ENCODE measurements at regions not wholly inside any gene's neighbourhood (a gene's known extent, or its start where the extent isn't known, plus 50 kb on each side); places are given as distances from the start of the nearest gene placed in this dataset.

DNA sequence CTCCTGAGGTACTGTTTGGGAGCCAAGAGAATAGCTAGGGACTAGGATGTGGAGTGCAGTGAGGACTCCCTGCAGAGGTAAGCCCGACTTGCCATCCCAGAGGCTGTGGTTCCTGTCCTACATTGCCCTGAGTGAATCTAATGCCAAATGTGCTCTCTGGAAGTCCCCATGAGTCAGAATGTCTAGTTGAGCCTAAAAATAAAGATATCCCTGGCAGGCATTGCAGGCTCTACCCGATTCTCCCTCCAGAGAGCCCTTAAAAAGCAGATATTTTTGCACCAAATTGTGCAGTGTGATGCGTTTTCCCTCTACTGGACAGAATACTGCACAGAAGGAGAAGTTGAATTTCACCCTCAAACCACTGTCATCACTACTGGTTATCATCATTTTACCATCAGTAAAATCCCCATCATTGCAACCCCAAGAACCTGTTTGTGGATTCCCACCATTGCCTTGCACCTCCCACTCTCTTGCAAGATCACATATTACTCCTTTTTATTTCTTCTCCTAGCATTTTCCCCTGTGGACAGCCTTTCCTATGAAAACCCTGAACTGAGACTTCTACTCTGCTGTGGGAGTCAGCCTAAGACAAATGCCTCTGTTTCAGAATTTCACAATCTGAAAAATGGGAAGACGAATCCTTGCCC is 98.0 kb downstream of the MARCHF4 start:
- no peak overlapping the region for H3K27ac Mint-ChIP-seq
- H3K36me3 Mint-ChIP-seq = no peaks in the 10 kb centered on the region
- ChIA-PET POLR2A (no interaction called here), CTCF (interaction anchor here (1.0 kb wide), 1 partner anchor 9 kb away, joined by 3 read pairs; no protein-coding TSS in a partner anchor)
- DNase-seq (ENCODE audit: low spot score) = no peak
- H3K4me3 Mint-ChIP-seq = no peak overlapping the region
- no peak for ATAC-seq
- H3K27me3 Mint-ChIP-seq (ENCODE audit: low read depth) = no peaks in the 10 kb centered on the region; the same call in 1 of the 2 replicates
- TF ChIP-seq, protein P1, sequence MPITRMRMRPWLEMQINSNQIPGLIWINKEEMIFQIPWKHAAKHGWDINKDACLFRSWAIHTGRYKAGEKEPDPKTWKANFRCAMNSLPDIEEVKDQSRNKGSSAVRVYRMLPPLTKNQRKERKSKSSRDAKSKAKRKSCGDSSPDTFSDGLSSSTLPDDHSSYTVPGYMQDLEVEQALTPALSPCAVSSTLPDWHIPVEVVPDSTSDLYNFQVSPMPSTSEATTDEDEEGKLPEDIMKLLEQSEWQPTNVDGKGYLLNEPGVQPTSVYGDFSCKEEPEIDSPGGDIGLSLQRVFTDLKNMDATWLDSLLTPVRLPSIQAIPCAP (CRISPR knock-in tag; IDR thresholded peaks at IDR 0.05) = no peak
- TF ChIP-seq, protein P2, sequence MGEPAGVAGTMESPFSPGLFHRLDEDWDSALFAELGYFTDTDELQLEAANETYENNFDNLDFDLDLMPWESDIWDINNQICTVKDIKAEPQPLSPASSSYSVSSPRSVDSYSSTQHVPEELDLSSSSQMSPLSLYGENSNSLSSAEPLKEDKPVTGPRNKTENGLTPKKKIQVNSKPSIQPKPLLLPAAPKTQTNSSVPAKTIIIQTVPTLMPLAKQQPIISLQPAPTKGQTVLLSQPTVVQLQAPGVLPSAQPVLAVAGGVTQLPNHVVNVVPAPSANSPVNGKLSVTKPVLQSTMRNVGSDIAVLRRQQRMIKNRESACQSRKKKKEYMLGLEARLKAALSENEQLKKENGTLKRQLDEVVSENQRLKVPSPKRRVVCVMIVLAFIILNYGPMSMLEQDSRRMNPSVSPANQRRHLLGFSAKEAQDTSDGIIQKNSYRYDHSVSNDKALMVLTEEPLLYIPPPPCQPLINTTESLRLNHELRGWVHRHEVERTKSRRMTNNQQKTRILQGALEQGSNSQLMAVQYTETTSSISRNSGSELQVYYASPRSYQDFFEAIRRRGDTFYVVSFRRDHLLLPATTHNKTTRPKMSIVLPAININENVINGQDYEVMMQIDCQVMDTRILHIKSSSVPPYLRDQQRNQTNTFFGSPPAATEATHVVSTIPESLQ (CRISPR knock-in tag; IDR thresholded peaks at IDR 0.05) = no peak
- TF ChIP-seq, protein P3, sequence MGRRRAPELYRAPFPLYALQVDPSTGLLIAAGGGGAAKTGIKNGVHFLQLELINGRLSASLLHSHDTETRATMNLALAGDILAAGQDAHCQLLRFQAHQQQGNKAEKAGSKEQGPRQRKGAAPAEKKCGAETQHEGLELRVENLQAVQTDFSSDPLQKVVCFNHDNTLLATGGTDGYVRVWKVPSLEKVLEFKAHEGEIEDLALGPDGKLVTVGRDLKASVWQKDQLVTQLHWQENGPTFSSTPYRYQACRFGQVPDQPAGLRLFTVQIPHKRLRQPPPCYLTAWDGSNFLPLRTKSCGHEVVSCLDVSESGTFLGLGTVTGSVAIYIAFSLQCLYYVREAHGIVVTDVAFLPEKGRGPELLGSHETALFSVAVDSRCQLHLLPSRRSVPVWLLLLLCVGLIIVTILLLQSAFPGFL (CRISPR knock-in tag; IDR thresholded peaks at IDR 0.05; ENCODE audit: borderline replicate concordance) = no peak
- TF ChIP-seq, protein P4, sequence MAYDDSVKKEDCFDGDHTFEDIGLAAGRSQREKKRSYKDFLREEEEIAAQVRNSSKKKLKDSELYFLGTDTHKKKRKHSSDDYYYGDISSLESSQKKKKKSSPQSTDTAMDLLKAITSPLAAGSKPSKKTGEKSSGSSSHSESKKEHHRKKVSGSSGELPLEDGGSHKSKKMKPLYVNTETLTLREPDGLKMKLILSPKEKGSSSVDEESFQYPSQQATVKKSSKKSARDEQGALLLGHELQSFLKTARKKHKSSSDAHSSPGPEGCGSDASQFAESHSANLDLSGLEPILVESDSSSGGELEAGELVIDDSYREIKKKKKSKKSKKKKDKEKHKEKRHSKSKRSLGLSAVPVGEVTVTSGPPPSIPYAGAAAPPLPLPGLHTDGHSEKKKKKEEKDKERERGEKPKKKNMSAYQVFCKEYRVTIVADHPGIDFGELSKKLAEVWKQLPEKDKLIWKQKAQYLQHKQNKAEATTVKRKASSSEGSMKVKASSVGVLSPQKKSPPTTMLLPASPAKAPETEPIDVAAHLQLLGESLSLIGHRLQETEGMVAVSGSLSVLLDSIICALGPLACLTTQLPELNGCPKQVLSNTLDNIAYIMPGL (CRISPR knock-in tag; IDR thresholded peaks at IDR 0.05) = no peak
- TF ChIP-seq, protein P5, sequence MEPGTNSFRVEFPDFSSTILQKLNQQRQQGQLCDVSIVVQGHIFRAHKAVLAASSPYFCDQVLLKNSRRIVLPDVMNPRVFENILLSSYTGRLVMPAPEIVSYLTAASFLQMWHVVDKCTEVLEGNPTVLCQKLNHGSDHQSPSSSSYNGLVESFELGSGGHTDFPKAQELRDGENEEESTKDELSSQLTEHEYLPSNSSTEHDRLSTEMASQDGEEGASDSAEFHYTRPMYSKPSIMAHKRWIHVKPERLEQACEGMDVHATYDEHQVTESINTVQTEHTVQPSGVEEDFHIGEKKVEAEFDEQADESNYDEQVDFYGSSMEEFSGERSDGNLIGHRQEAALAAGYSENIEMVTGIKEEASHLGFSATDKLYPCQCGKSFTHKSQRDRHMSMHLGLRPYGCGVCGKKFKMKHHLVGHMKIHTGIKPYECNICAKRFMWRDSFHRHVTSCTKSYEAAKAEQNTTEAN (CRISPR knock-in tag; IDR thresholded peaks at IDR 0.05) = no peak
- TF ChIP-seq TCF7 (CRISPR knock-in tag; IDR thresholded peaks at IDR 0.05; ENCODE audit: low read depth) (no peak), ZNF219 (CRISPR knock-in tag; IDR thresholded peaks at IDR 0.05; ENCODE audit: borderline replicate concordance) (no peak), KAT7 (CRISPR knock-in tag; IDR thresholded peaks at IDR 0.05; ENCODE audit: borderline replicate concordance) (no peak), FOXJ3 (CRISPR knock-in tag; IDR thresholded peaks at IDR 0.05; ENCODE audit: borderline replicate concordance) (no peak), ATF1 (CRISPR knock-in tag; IDR thresholded peaks at IDR 0.05) (no peak)
- TF ChIP-seq, protein P6, sequence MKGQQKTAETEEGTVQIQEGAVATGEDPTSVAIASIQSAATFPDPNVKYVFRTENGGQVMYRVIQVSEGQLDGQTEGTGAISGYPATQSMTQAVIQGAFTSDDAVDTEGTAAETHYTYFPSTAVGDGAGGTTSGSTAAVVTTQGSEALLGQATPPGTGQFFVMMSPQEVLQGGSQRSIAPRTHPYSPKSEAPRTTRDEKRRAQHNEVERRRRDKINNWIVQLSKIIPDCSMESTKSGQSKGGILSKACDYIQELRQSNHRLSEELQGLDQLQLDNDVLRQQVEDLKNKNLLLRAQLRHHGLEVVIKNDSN (CRISPR knock-in tag; IDR thresholded peaks at IDR 0.05) = no peak
- TF ChIP-seq, protein P7, sequence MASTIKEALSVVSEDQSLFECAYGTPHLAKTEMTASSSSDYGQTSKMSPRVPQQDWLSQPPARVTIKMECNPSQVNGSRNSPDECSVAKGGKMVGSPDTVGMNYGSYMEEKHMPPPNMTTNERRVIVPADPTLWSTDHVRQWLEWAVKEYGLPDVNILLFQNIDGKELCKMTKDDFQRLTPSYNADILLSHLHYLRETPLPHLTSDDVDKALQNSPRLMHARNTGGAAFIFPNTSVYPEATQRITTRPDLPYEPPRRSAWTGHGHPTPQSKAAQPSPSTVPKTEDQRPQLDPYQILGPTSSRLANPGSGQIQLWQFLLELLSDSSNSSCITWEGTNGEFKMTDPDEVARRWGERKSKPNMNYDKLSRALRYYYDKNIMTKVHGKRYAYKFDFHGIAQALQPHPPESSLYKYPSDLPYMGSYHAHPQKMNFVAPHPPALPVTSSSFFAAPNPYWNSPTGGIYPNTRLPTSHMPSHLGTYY (CRISPR knock-in tag; IDR thresholded peaks at IDR 0.05) = no peak
- no peaks in the 10 kb centered on the region for H3K9me3 Mint-ChIP-seq
- H3K4me1 Mint-ChIP-seq = peaks cover 3% of the 10 kb centered on the region; the same call in 1 of the 2 replicates

DNA sequence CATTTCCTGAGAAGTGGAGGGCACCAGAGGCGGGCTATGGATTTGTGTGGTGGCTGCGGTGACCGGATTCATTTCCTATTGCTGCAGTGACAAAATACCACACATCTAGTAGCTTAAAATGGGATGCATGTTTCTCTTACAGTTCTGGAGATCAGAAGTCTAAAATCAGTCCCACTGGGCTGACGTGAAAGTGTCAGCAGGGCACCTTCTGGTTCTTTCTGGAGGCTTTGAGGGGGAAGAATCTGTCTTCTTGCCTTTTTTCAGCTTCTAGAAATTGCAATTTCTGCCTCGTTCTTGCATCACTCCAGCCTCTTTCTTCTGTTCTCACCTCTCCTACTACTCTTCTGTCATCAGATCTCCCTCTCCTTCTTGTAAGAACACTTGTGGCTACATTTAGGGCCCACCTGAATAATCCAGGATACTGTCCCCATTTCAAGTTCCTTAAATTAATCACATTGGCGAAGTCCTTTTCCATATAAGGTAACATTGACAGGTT is 111.2 kb downstream of the MARCHF4 start:
- CTCF ChIA-PET = no interaction called here
- Mint-ChIP-seq H3K36me3 (no peaks in the 10 kb centered on the region), H3K4me1 (no peaks in the 10 kb centered on the region), H3K27me3 (ENCODE audit: low read depth) (no peaks in the 10 kb centered on the region), H3K4me3 (no peak overlapping the region), H3K9me3 (no peaks in the 10 kb centered on the region), H3K27ac (no peak overlapping the region)
- DNase-seq (ENCODE audit: low spot score) (no peak), ATAC-seq (no peak)
- POLR2A ChIA-PET = no interaction called here
- TF ChIP-seq, protein P8, sequence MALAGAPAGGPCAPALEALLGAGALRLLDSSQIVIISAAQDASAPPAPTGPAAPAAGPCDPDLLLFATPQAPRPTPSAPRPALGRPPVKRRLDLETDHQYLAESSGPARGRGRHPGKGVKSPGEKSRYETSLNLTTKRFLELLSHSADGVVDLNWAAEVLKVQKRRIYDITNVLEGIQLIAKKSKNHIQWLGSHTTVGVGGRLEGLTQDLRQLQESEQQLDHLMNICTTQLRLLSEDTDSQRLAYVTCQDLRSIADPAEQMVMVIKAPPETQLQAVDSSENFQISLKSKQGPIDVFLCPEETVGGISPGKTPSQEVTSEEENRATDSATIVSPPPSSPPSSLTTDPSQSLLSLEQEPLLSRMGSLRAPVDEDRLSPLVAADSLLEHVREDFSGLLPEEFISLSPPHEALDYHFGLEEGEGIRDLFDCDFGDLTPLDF (CRISPR knock-in tag; IDR thresholded peaks at IDR 0.05) = no peak
- TF ChIP-seq, protein P5 (CRISPR knock-in tag; IDR thresholded peaks at IDR 0.05) = no peak
- no peak for TF ChIP-seq ZNF263 (CRISPR knock-in tag; IDR thresholded peaks at IDR 0.05; ENCODE audit: low read depth)
- TF ChIP-seq SMAD3 (CRISPR knock-in tag; IDR thresholded peaks at IDR 0.05; ENCODE audit: borderline replicate concordance) = no peak
- no peak for TF ChIP-seq FOXK1 (CRISPR knock-in tag; IDR thresholded peaks at IDR 0.05)
- TF ChIP-seq RELA (CRISPR knock-in tag; IDR thresholded peaks at IDR 0.05; ENCODE audit: borderline replicate concordance) = no peak
- no peak for TF ChIP-seq NR3C1 (CRISPR knock-in tag; conservative IDR thresholded peaks at IDR 0.05; ENCODE audit: low read depth)
- TF ChIP-seq, protein P3 (CRISPR knock-in tag; IDR thresholded peaks at IDR 0.05; ENCODE audit: borderline replicate concordance) = no peak
- TF ChIP-seq, protein P1 (CRISPR knock-in tag; IDR thresholded peaks at IDR 0.05) = no peak
